GM08714 (cell line): ENCODE measurements at regions not wholly inside any gene's neighbourhood (a gene's known extent, or its start where the extent isn't known, plus 50 kb on each side); places are given as distances from the start of the nearest gene placed in this dataset.

Experiments
- H3K4me3 ChIP-seq: fragments of 200-500 bp; sonication (Bioruptor generic); 2 replicates; pipeline ENCODE4 v1.5.1; 2014; ENCODE audit warnings: mild to moderate bottlenecking, low read length, inconsistent platforms
- ZNF274 ChIP-seq: IDR thresholded peaks from 2 replicates; pipeline ENCODE4 v1.6.1; 2012; ENCODE audit warnings: mild to moderate bottlenecking, low read depth, low read length

DNA sequence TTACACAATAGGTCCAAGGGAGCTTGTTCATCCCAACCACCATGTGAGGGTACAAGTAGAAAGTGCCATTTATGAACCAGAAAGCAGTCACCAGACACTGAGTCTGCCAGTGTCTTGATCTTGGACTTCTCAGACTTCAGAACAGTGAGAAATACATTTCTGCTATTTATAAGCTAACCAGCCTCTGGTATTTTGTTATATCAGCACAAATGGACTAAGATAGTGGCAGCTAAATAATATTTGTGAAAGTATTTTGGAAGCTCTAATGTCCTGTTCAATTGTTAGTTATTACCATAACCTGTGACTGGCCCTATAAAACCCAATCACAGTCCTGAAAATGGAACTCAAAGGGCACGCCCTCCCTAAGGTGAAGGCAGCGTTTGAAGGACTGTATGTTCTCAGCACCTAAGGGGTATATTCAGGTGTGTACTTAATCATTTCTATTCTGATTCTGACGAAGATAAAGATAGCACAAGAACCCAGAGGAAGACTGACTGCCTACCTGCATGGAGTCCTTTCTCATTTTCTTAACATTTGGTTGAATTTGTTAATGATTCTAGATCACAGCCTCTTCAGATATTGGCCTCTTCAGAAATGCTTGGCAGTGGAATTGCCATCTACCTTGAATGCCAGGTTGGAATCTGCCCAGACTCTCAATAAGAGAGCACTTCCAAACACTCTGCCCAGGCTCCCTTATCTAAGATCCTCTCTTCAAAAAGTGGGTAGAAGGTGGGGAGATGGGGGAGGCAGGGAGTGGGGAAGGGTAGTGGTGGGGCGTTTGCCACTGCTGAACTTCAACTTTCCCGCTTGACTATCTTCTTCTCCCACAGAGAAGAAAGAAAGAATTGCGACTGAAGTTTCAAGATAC lies 104.0 kb upstream of the PPP2R5A start:
- TF ChIP-seq ZNF274, result no peak

DNA sequence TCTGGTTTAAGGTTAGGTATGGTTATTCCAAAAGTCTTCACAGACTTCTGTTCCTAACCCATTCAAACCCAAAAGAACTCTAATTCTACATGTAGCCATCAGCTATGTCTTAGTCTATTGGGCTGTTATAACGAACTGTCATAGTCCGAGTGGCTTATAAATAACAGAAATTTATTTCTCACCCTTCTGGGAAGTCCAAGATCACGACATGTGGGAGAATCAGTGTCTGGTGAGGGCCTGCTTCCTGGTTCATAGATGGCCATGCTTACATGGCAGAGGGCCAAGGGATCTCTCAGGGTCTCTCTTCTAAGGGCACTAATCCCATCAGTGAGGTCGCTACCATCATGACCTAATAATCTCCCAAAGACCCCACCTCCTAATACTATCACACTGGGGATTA lies 103.0 kb upstream of the PPP2R5A start:
- H3K4me3 ChIP-seq, result no peak overlapping the region
- TF ChIP-seq ZNF274, result no peak

More for the DNA sequence above, 104.0 kb upstream of the PPP2R5A start:
- no peak overlapping the region for H3K4me3 ChIP-seq

DNA sequence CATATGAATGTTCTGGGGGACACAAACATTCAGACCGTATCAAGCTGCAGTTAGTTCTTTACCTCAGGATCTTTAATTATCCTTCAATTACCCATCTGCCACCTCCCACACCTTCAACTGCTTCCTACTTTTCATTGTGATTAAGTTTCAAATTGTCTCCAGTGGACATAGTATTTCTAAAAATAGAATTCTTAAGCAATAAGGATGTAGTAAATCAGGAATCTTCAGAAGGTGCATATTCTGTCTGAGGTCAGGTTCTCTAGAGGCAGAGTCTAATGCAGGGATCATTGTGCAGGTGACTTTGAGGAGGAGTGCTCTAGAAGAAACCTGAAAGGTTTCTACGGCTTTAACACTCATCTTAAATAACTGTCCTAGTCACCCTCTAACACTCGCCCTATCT lies 102.6 kb upstream of the PPP2R5A start:
- TF ChIP-seq ZNF274, result no peak
- no peak overlapping the region for H3K4me3 ChIP-seq

DNA sequence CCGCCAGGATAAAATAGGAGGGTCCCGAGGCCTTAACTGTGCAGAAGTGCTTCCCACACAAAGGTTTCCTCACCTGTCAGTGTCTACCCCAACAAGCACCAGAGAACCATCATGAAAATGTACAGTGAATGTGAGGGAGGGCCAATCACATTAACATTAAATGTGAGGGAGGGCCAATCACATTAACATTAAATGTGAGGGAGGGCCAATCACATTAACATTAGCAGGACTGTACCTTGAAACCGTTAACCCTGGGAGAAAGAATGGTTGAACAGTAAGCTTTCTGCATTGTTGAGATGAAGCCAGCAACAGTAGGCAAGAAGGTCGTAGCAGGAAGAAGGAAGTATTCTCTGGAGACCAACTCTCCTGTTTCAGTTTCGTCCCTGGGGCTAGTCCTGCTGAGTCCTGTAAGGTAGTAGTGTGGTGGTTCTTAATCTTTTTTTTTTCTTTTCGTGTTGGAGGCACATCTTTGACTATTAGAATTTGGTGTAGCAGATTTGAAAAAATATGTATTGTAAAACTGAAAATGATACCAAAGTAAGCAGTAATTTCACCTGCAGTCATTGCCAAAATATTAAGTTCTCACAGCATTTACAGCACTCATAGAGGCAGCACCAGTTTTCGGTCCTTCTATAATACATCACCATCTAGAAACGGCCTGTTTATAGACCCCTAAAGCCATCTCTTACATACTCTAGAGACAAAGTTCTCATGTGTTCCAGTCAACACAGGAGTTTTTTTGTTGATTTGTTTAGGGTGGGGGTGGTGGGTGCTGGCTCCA lies 98.6 kb upstream of the PPP2R5A start:
- H3K4me3 ChIP-seq, result no peak overlapping the region
- TF ChIP-seq ZNF274, result no peak

DNA sequence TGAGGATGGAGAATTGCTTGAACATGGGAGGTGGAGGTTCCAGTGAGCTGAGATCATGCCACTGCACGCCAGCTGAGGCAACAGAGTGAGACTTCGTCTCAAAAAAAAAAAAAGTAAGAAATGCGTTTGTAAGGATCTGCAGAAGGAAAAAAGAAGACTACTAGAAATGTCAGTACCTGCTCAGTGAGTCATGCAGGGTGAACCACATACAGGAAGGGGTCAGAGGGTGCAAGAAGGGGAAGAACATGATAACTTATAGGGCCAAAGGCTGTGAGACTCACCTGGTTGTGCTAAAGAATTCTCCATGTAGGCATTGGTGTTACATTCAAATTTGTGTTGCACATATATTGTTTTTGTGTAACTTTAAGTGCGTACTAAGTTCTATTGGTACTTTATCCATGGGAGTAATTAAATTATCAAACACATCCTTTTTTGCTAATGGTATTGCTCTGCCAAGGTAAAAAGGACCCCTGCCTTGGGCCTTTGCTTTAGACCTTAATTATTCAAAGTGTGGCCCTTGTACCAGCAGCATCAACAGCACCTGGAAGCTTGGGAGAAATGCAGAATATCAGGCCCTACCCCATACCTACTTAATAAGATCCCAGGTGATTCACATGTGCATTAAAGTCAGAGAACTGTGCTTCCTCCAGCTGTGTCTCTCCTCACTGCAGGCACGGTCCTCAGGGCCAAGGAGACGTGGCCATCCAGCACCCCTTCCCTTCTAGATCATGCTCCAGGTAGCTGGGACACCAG lies 96.4 kb upstream of the PPP2R5A start:
- TF ChIP-seq ZNF274, result no peak
- no peak overlapping the region for H3K4me3 ChIP-seq

DNA sequence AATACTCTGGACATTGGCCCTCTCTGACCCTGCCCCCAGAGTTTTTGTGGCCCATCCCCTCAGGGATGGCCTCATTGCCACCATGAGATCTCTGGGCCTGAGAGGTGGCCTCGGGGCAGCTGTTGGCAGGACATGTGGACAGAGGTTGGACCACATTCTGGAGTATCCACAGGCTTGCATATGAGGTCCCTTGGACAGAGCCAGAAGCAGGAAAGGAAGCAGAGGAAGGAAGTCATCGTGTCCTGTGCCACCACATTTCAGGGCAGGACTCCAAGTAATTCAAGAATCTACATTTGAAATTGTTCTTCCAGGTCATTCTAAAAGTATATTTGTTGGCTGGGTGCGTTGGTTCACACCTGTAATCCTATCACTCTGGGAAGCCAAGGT lies 95.9 kb upstream of the PPP2R5A start:
- TF ChIP-seq ZNF274, result no peak
- H3K4me3 ChIP-seq, result no peak overlapping the region

DNA sequence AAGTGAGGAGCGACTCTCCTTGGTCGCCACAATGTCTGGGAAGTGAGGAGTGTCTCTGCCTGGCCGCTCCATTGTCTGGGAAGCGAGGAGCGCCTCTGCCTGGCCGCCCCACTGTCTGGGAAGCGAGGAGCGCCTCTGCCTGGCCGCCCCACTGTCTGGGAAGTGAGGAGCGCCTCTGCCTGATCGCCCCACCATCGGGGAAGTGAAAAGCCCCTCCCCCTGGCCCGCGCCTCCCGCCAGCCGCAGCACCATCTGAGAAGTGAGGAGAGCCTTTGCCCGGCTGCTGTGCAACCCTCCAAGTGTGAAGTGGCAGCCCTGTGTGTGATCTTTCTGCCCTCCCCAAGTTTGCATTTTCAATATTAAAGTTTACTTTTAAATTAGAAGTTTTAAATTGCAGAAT lies 95.0 kb upstream of the PPP2R5A start:
- H3K4me3 ChIP-seq, result no peak overlapping the region
- TF ChIP-seq ZNF274, result no peak

DNA sequence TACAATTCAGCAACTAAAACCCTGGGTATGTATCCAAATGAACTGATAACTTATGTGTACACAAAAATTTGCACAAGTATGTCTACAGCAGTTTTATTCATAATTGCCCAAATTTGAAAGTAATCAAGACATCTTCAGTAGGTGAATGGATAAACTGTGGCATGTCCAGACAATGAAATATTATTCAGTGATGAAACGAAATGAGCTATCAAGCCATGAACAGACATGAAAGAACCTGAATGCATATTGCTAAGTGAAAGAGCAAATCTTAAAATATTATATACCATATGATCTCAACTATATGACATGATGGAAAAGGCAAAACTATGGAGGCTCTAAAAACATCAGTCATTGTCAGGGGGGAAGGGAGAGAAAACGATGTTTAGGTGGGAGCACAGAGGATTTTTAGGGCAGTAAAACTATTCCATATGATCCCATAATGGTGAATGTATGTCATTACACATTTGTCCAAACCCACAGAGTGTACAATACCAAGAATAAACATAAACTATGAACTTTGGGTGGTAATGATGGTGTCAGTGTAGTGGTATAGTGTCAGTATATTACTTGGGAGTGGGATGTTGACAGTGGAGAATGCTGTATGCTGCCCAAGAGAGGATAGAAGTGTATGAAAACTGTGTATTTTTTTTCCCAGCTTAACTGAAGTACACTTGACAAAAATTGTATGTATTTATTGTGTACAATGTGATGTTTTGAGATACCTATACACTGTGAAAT lies 92.8 kb upstream of the PPP2R5A start:
- no peak for TF ChIP-seq ZNF274
- H3K4me3 ChIP-seq, result no peak overlapping the region

DNA sequence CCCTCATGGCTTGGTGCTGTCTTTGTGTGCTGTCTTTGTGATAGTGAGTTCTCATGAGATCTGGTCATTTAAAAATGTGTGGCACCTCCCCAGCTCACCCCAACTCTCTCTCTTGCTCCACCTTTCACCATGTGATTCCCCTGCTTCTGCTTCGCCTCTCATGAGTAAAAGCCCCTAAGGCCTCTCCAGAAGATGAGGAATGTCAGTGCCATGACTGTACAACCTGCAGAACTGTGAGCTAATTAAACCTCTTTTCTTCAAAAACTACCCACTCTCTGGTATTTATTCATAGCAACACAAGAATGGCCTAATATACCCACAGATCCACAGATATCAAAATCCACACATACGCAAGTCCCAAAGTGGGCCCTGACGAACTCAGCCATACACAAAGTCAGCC lies 88.9 kb upstream of the PPP2R5A start:
- no peak for TF ChIP-seq ZNF274
- H3K4me3 ChIP-seq, result no peak overlapping the region

DNA sequence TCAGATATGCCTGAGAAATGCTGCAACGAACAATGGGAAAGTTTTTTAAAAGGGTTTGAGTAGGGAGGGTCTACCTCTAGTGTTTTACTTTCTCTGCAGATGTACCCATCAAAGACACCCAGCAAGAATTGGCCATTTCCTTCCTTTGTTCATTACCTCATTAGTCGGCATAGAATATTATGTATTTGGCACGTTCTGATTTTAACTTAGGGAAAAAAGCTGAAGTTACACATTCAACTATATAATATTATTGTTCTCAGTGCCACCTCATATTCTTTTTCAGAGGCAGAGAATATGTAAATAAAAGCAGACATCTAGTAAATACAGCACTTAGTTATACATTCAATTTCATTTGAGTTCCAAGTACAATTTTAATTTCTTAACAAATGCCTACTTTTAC lies 83.7 kb upstream of the PPP2R5A start:
- no peak overlapping the region for H3K4me3 ChIP-seq
- TF ChIP-seq ZNF274, result no peak

DNA sequence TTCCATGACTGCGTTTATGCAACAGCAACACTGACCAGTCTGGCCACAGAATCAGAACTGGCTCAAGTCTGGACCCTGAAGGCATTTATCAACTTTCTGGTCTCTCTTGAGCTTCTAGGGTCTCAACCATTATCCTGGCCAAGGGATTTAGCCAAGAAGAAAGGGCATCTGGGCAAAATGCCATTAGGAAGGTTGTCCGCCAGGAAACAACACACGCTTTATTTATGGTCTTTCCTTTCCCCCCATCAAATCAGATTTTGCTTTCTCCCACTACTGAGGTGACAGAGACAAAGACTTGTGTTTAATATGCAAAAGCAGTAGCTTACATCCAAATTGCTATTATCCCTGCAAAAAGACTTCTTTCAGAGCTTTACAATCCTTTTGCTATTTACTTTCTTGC lies 81.6 kb upstream of the PPP2R5A start:
- no peak overlapping the region for H3K4me3 ChIP-seq
- TF ChIP-seq ZNF274, result no peak

DNA sequence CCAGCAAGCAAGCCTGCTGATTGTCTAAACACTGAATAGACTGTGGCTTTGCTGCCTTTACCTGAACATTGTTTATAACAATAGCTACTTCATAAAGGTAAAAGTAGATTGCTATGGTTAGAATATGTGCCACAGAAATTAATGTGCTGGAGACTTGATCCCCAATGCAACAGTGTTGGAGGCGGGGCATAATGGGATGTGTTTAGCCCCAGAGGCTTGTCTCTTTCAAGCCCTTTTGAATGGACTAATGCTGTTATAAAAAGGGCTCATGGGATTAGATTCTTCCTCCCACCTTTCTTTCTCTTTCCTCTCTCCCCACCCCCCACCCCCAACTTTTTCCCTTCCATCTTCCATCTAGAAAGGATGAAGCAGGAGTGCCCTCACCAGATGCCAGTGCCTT lies 80.2 kb upstream of the PPP2R5A start:
- no peak overlapping the region for H3K4me3 ChIP-seq
- TF ChIP-seq ZNF274, result no peak

DNA sequence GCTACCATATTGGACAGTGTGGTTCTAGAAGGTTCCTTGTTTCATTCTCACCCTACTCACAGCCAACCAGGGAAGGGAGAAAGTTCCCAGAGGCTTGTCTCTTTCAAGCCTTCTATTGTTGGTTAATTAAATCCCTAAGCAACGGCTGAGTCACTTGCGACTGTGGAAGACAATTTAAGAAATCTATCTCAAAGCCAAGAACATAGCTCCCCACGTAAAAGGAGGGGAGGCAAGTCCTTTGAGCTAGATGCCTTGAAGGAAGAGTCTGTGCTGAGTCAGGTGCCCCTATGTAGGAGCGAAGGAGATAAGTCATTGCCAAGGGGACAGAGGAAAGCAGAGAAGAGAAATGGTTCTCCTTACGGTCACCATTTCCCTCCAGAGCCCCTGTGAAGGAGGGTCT lies 79.4 kb upstream of the PPP2R5A start:
- TF ChIP-seq ZNF274, result no peak
- no peak overlapping the region for H3K4me3 ChIP-seq

DNA sequence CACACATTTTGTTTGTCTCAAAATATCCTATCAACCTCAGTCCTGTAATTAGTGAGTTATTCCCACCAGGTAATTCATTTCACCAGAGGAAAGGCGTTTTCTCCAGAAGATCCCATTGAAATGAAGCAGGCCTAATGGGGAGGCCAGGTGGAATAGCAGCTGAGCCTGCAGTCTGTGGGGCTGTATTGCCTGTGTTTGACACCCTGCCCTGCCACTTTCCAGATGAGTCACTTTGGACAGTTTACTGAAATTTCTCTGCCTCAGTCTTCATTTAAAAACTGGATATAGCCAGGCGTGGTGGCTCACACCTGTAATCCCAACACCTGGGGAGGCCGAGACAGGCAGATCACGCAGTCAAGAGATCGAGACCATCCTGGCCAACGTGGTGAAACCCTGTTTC lies 78.1 kb upstream of the PPP2R5A start:
- no peak for TF ChIP-seq ZNF274
- no peak overlapping the region for H3K4me3 ChIP-seq
